SK-N-DZ (cell line): ENCODE measurements at regions not wholly inside any gene's neighbourhood (a gene's known extent, or its start where the extent isn't known, plus 50 kb on each side); places are given as distances from the start of the nearest gene placed in this dataset.
"Not testable (repeated sequence)": the region's sequence is repeated elsewhere in the genome, so short reads cannot be mapped to it uniquely, and the experiment has no call there.

Experiments used
- DNase-seq: peaks from one replicate; pipeline ENCODE4 v3.0.0-alpha.2; 2015; ENCODE audit warnings: low spot score

- DNase-seq: no peak
These were observed 1505.8 kb upstream of the SLC39A10 start for GRCh38 chr2:194151231-194151630.

- DNase-seq: no peak
These were observed 1521.6 kb upstream of the SLC39A10 start for GRCh38 chr2:194135463-194135862.

- no peak for DNase-seq
These were observed 1528.2 kb upstream of the SLC39A10 start for GRCh38 chr2:194128810-194129209.

- DNase-seq: no peak
These were observed 1530.6 kb upstream of the SLC39A10 start for GRCh38 chr2:194126418-194126817.

- DNase-seq: no peak
These were observed 1540.2 kb upstream of the SLC39A10 start for GRCh38 chr2:194116861-194117260.

- DNase-seq: no peak
These were observed 1551.7 kb upstream of the SLC39A10 start for GRCh38 chr2:194105358-194105757.

- no peak for DNase-seq
These were observed 1552.3 kb upstream of the SLC39A10 start for GRCh38 chr2:194104687-194105086.

- no peak for DNase-seq
These were observed 1552.9 kb upstream of the SLC39A10 start for GRCh38 chr2:194103941-194104659.

- DNase-seq: no peak
These were observed 1554.5 kb upstream of the SLC39A10 start for GRCh38 chr2:194102546-194102945.

- DNase-seq: no peak
These were observed 1556.8 kb upstream of the SLC39A10 start for GRCh38 chr2:194100201-194100600.

GRCh38 chr2:194096402-194096801, 1560.6 kb upstream of the SLC39A10 start:
- DNase-seq: no peak

GRCh38 chr2:194095359-194095758, 1561.7 kb upstream of the SLC39A10 start:
- DNase-seq: no peak

GRCh38 chr2:194090251-194090905, 1566.6 kb upstream of the SLC39A10 start:
- no peak for DNase-seq

GRCh38 chr2:194087089-194087958, 1569.7 kb upstream of the SLC39A10 start:
- DNase-seq: no peak

GRCh38 chr2:194086129-194086528, 1570.9 kb upstream of the SLC39A10 start:
- no peak for DNase-seq

GRCh38 chr2:194079989-194080388, 1577.0 kb upstream of the SLC39A10 start:
- no peak for DNase-seq

GRCh38 chr2:194077366-194077765, 1579.7 kb upstream of the SLC39A10 start:
- no peak for DNase-seq

GRCh38 chr2:194062401-194062800, 1594.6 kb upstream of the SLC39A10 start:
- no peak for DNase-seq

- DNase-seq: no peak
These were observed 1596.8 kb upstream of the SLC39A10 start for GRCh38 chr2:194060269-194060668.

- DNase-seq: no peak
These were observed 1602.7 kb upstream of the SLC39A10 start for GRCh38 chr2:194054313-194054712.

- DNase-seq: no peak
These were observed 1612.7 kb upstream of the SLC39A10 start for GRCh38 chr2:194044321-194044720.

GRCh38 chr2:194021130-194021529, 1635.9 kb upstream of the SLC39A10 start:
- not testable (repeated sequence) for DNase-seq
